Body of pancreas (tissue), 4 donors: ENCODE measurements at regions not wholly inside any gene's neighbourhood (a gene's known extent, or its start where the extent isn't known, plus 50 kb on each side); places are given as distances from the start of the nearest gene placed in this dataset.

ENCODE experiments used
- ATAC-seq: fragments of 150-250 bp; one replicate; pipeline ENCODE4 v1.9.1; 2016
- DNase-seq, 4 donors: peaks; one replicate each; pipeline ENCODE4 v3.0.0-alpha.2; 2019
- H3K27ac ChIP-seq, 4 donors: fragments of 200-600 bp; sonication (generic); 1 replicate in 3 of 4; 2 replicates in 1 of 4; pipeline versions ENCODE4 v1.5.1 to v1.6.1; 2016 to 2019; ENCODE audit warnings: mild to moderate bottlenecking in 1 of 4, mixed read lengths in 1 of 4, moderate library complexity in 1 of 4
- H3K27me3 ChIP-seq, 2 donors: fragments of 200-600 bp; sonication (generic); one replicate each; pipeline ENCODE4 v1.6.0; 2016; ENCODE audit warnings: mild to moderate bottlenecking in 1 of 2
- H3K36me3 ChIP-seq, 2 donors: fragments of 200-600 bp; sonication (generic); replicated peaks in 1 of 2; 2 replicates each; pipeline ENCODE4 v1.5.1; 2016; ENCODE audit warnings: low read depth in 2 of 2; ENCODE audit not compliant: insufficient read depth in 1 of 2
- H3K4me1 ChIP-seq: fragments of 200-600 bp; sonication (generic); one replicate; pipeline ENCODE4 v1.6.0; 2016
- H3K4me3 ChIP-seq, 2 donors: fragments of 200-600 bp; sonication (generic); 1 replicate in 1 of 2; 2 replicates in 1 of 2; pipeline ENCODE4 v1.5.1; 2016 to 2019
- H3K9me3 ChIP-seq, 3 donors: fragments of 200-600 bp; sonication (generic); 1 replicate in 2 of 3; 2 replicates in 1 of 3; pipeline ENCODE4 v1.5.1; 2016
- CTCF ChIP-seq, 7 experiments: fragments of 450-650 bp in 4 of 7; fragments of 200-600 bp in 3 of 7; sonication (generic) in 3 of 7; IDR thresholded peaks; one replicate each; pipeline ENCODE4 v1.5.1; 2016 to 2019; ENCODE audit warnings: antibody characterized with exemption in 7 of 7
- POLR2A ChIP-seq, 3 donors: fragments of 450-650 bp; IDR thresholded peaks; one replicate each; pipeline ENCODE4 v1.6.1; 2016; ENCODE audit warnings: antibody characterized with exemption in 3 of 3, mild to moderate bottlenecking in 2 of 3
- WGBS, 2 donors: methylation state at CpG; one replicate each; pipeline ENCODE4 v1.1.5; 2017; 5-methylcytosine and 5-hydroxymethylcytosine counted together
- intact Hi-C: fragments of 100-400 bp; cut with DNase I; formaldehyde crosslinking; loops from one replicate; pipeline ENCODE4 v1.15.1; 2023

GRCh38 chr12:85363382-85364190 is 83.6 kb downstream of the ALX1 start:
- Histone ChIP-seq H3K27me3 (no peaks in the 10 kb centered on the region), H3K9me3 (no peaks in the 10 kb centered on the region), H3K27ac (no peak overlapping the region), H3K4me1 (no peaks in the 10 kb centered on the region), H3K36me3 (no peaks in the 10 kb centered on the region), H3K4me3 (no peak overlapping the region)
- 45 to 50% methylated on average over 5 of the region's 5 CpGs for WGBS, 2 donors
- ATAC-seq (no peak), DNase-seq (no peak)
- no peak for TF ChIP-seq CTCF (IDR thresholded peaks at IDR 0.05)
- intact Hi-C loops, result no loop called here

- H3K4me3 ChIP-seq, result no peak overlapping the region
- H3K27ac ChIP-seq, result no peak overlapping the region
- 58 to 64% methylated on average over 2 of the region's 2 CpGs for WGBS, 2 donors
- no peak for TF ChIP-seq CTCF (IDR thresholded peaks at IDR 0.05)
- TF ChIP-seq POLR2A (IDR thresholded peaks at IDR 0.05), result no peak
- intact Hi-C loops, result no loop called here
- no peaks in the 10 kb centered on the region for H3K27me3 ChIP-seq
- ATAC-seq (no peak), DNase-seq (no peak)
- H3K36me3 ChIP-seq, result no peaks in the 10 kb centered on the region
- no peaks in the 10 kb centered on the region for H3K9me3 ChIP-seq
- no peaks in the 10 kb centered on the region for H3K4me1 ChIP-seq
Measured at GRCh38 chr12:85367936-85368335, 87.9 kb downstream of the ALX1 start.

- Histone ChIP-seq H3K9me3 (no peaks in the 10 kb centered on the region), H3K27ac (no peak overlapping the region), H3K27me3 (no peaks in the 10 kb centered on the region), H3K4me1 (no peaks in the 10 kb centered on the region), H3K4me3 (no peak overlapping the region), H3K36me3 (no peaks in the 10 kb centered on the region)
- ATAC-seq, result no peak
- no peak for DNase-seq
- TF ChIP-seq CTCF (IDR thresholded peaks at IDR 0.05), result no peak
- TF ChIP-seq POLR2A (IDR thresholded peaks at IDR 0.05), result no peak
- intact Hi-C loops, result no loop called here
- 64 to 72% methylated on average over 4 of the region's 4 CpGs for WGBS, 2 donors
Measured at GRCh38 chr12:85369365-85370154, 89.5 kb downstream of the ALX1 start.

GRCh38 chr12:85373045-85373444 is 93.0 kb downstream of the ALX1 start:
- no peak overlapping the region for H3K27ac ChIP-seq
- intact Hi-C loops, result no loop called here
- TF ChIP-seq POLR2A (IDR thresholded peaks at IDR 0.05) (no peak), CTCF (IDR thresholded peaks at IDR 0.05) (no peak)
- 71 to 80% methylated on average over 4 of the region's 4 CpGs for WGBS, 2 donors
- no peaks in the 10 kb centered on the region for H3K4me1 ChIP-seq
- DNase-seq, result no peak
- H3K27me3 ChIP-seq, result no peaks in the 10 kb centered on the region
- H3K9me3 ChIP-seq, result no peaks in the 10 kb centered on the region
- H3K36me3 ChIP-seq, result no peaks in the 10 kb centered on the region
- ATAC-seq, result no peak
- no peak overlapping the region for H3K4me3 ChIP-seq
